Panc1 (cell line): ENCODE measurements at regions not wholly inside any gene's neighbourhood (a gene's known extent, or its start where the extent isn't known, plus 50 kb on each side); places are given as distances from the start of the nearest gene placed in this dataset.

Source experiments
- ATAC-seq: fragments of 200-7000 bp; cut with Tn5 transposase; 2 replicates; pipeline ENCODE4 v1.9.1; 2020; ENCODE audit warnings: mild to moderate bottlenecking, moderate library complexity
- BruUV-seq: library from RNA; stranded (reverse); fragments of 400-500 nt; replicated peaks from 2 replicates; lab custom pipeline; 2021; lab: Mats Ljungman, UMichigan
- CTCF ChIA-PET: fragments of 300-600 bp; sonication (Branson Sonifier 250); formaldehyde crosslinking; loops from one replicate; lab custom pipeline; 2022; ENCODE audit warnings: antibody characterized with exemption; lab: Charles Lee
- POLR2A ChIA-PET: fragments of 300-600 bp; sonication (Branson Sonifier 250); formaldehyde crosslinking; loops from one replicate; lab custom pipeline; 2022; ENCODE audit warnings: antibody characterized with exemption; lab: Charles Lee
- DNase-seq: peaks from one replicate; pipeline ENCODE4 v3.0.0-alpha.2; 2010; ENCODE audit warnings: low read depth, low spot score
- H3K27ac ChIP-seq: 2 replicates; pipeline ENCODE4 v1.5.1; 2011; ENCODE audit warnings: mild to moderate bottlenecking, low read length, inconsistent platforms
- H3K27me3 ChIP-seq: fragments of 200-500 bp; sonication (Bioruptor generic); 2 replicates; pipeline ENCODE4 v1.6.0; 2014; ENCODE audit warnings: low read length, inconsistent platforms; ENCODE audit not compliant: control insufficient read depth, insufficient read depth
- H3K36me3 ChIP-seq: fragments of 200-500 bp; sonication (Bioruptor generic); 2 replicates; pipeline ENCODE4 v1.5.1; 2014; ENCODE audit warnings: inconsistent platforms, mild to moderate bottlenecking, low read length, moderate library complexity; ENCODE audit not compliant: control insufficient read depth, insufficient read depth
- H3K4me1 ChIP-seq: 2 replicates; pipeline ENCODE4 v1.5.1; 2011; ENCODE audit warnings: inconsistent platforms, mild to moderate bottlenecking, low read length, moderate library complexity; ENCODE audit not compliant: control insufficient read depth, insufficient read depth
- H3K4me3 ChIP-seq, 2 experiments: 2 replicates each; pipeline ENCODE4 v1.5.1; 2011 to 2012; ENCODE audit warnings: low read depth in 2 of 2, low read length in 2 of 2, mild to moderate bottlenecking in 2 of 2, inconsistent platforms in 1 of 2, moderate library complexity in 1 of 2
- H3K9me3 ChIP-seq: fragments of 200-500 bp; sonication (Bioruptor generic); 2 replicates; pipeline ENCODE4 v1.5.1; 2014; ENCODE audit warnings: low read depth, mild to moderate bottlenecking, inconsistent platforms, low read length, moderate library complexity; ENCODE audit not compliant: control insufficient read depth, insufficient read depth
- POLR2AphosphoS5 ChIP-seq: IDR thresholded peaks from 2 replicates; pipeline ENCODE4 v1.6.1; 2012; ENCODE audit warnings: mild to moderate bottlenecking, low read depth, low read length, moderate library complexity
- SIN3A ChIP-seq: IDR thresholded peaks from 2 replicates; pipeline ENCODE4 v1.6.1; 2012; ENCODE audit warnings: low read depth, mild to moderate bottlenecking, low read length, moderate library complexity, borderline replicate concordance; ENCODE audit not compliant: insufficient read depth
- TCF7L2 ChIP-seq: IDR thresholded peaks from 2 replicates; pipeline ENCODE4 v1.6.1; 2011; ENCODE audit warnings: mild to moderate bottlenecking, low read depth, low read length, inconsistent platforms
- in situ Hi-C: cut with HindIII; loops from 2 replicates; pipeline ENCODE4 v1.10.0; 2016; ENCODE audit warnings: low sequenced_read_pairs, low pct_unique_long_range_greater_than_20kb
- intact Hi-C: fragments of 100-400 bp; cut with micrococcal nuclease; formaldehyde crosslinking; loops from one replicate; pipeline ENCODE4 v1.10.0; 2022; ENCODE audit not compliant: unreplicated experiment
- TF ChIP-seq, protein P1 (sequence below): fragments of 450-650 bp; IDR thresholded peaks from 2 replicates; pipeline ENCODE4 v1.5.1; 2017; ENCODE audit warnings: mild to moderate bottlenecking
- TF ChIP-seq, protein P2 (sequence below), 2 experiments: IDR thresholded peaks; 2 replicates each; pipeline ENCODE4 v1.6.1; 2011 to 2012; ENCODE audit warnings: low read depth in 2 of 2, control low read depth in 1 of 2, low read length in 1 of 2, mild to moderate bottlenecking in 1 of 2, moderate library complexity in 1 of 2; ENCODE audit not compliant: insufficient read depth in 1 of 2

DNA sequence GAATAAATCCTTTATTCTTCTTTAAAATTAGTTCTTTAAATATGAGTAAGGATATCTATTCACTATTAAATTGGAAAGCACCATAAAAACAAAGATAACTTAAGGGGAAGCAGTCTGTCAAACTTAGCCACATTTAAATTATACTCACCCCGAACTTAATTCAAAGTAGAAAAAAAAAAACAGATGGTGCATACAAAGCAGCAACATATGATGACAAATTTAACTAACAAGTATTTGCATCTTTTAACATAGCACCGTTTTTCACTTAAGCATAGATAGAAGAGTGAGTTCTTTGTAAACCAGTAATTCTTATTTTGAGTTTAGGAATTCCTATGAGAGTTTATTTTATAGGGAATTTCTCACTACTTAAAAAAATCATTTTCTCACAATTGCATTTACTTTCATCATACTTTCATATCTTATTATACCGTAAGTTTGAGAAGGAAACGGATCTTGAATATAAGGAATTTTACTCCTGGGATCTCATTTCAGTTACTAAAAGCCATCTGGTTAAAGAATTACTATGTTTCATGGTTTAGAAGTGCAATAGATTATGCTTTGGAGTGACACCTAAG, 828.2 kb upstream of the MAP3K7 start:
- DNase-seq (no peak), ATAC-seq (no peak)
- POLR2A ChIA-PET = no interaction called here
- intact Hi-C loops (no loop called here), in situ Hi-C loops (no loop called here)
- TF ChIP-seq TCF7L2 (no peak), SIN3A (no peak), POLR2AphosphoS5 (no peak)
- TF ChIP-seq, protein P1, sequence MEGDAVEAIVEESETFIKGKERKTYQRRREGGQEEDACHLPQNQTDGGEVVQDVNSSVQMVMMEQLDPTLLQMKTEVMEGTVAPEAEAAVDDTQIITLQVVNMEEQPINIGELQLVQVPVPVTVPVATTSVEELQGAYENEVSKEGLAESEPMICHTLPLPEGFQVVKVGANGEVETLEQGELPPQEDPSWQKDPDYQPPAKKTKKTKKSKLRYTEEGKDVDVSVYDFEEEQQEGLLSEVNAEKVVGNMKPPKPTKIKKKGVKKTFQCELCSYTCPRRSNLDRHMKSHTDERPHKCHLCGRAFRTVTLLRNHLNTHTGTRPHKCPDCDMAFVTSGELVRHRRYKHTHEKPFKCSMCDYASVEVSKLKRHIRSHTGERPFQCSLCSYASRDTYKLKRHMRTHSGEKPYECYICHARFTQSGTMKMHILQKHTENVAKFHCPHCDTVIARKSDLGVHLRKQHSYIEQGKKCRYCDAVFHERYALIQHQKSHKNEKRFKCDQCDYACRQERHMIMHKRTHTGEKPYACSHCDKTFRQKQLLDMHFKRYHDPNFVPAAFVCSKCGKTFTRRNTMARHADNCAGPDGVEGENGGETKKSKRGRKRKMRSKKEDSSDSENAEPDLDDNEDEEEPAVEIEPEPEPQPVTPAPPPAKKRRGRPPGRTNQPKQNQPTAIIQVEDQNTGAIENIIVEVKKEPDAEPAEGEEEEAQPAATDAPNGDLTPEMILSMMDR = no peak
- TF ChIP-seq, protein P2, sequence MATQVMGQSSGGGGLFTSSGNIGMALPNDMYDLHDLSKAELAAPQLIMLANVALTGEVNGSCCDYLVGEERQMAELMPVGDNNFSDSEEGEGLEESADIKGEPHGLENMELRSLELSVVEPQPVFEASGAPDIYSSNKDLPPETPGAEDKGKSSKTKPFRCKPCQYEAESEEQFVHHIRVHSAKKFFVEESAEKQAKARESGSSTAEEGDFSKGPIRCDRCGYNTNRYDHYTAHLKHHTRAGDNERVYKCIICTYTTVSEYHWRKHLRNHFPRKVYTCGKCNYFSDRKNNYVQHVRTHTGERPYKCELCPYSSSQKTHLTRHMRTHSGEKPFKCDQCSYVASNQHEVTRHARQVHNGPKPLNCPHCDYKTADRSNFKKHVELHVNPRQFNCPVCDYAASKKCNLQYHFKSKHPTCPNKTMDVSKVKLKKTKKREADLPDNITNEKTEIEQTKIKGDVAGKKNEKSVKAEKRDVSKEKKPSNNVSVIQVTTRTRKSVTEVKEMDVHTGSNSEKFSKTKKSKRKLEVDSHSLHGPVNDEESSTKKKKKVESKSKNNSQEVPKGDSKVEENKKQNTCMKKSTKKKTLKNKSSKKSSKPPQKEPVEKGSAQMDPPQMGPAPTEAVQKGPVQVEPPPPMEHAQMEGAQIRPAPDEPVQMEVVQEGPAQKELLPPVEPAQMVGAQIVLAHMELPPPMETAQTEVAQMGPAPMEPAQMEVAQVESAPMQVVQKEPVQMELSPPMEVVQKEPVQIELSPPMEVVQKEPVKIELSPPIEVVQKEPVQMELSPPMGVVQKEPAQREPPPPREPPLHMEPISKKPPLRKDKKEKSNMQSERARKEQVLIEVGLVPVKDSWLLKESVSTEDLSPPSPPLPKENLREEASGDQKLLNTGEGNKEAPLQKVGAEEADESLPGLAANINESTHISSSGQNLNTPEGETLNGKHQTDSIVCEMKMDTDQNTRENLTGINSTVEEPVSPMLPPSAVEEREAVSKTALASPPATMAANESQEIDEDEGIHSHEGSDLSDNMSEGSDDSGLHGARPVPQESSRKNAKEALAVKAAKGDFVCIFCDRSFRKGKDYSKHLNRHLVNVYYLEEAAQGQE (IDR thresholded peaks at IDR 0.05; ENCODE audit: insufficient read depth in 1 of 2, low read depth in 2 of 2, low read length in 1 of 2) = no peak
- CTCF ChIA-PET = no interaction called here
- no peaks in the 10 kb centered on the region for H3K9me3 ChIP-seq
- no TSS peak for BruUV-seq
- H3K4me3 ChIP-seq = no peak overlapping the region
- H3K27ac ChIP-seq = no peak overlapping the region
- H3K27me3 ChIP-seq = no peaks in the 10 kb centered on the region
- H3K4me1 ChIP-seq = no peaks in the 10 kb centered on the region
- H3K36me3 ChIP-seq = no peaks in the 10 kb centered on the region

DNA sequence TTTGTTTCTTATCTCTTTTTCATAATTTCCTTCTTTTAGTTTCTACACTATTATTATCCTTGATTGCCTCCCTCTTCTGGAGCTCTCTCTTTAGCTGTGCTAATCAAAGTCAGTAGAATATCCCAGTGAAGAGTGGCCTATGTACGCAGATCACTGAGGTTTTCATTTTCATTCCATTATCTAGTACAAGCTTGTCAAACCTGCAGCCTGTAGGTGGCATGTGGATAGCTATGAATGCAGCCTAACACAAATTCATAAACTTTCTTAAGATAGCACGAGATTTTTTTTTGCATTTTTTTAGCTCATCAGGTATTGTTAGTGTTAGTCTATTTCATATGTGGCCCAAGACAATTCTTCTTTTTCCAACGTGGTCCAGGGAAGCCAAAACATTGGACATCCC, 825.7 kb upstream of the MAP3K7 start:
- Histone ChIP-seq H3K27ac (no peak overlapping the region), H3K9me3 (no peaks in the 10 kb centered on the region), H3K36me3 (no peaks in the 10 kb centered on the region), H3K27me3 (no peaks in the 10 kb centered on the region), H3K4me3 (no peak overlapping the region), H3K4me1 (no peaks in the 10 kb centered on the region)
- TF ChIP-seq, protein P2 (IDR thresholded peaks at IDR 0.05; ENCODE audit: insufficient read depth in 1 of 2, low read depth in 2 of 2, low read length in 1 of 2) = no peak
- TF ChIP-seq, protein P1 = no peak
- no peak for TF ChIP-seq SIN3A
- TF ChIP-seq POLR2AphosphoS5 = no peak
- TF ChIP-seq TCF7L2 = no peak
- CTCF ChIA-PET = no interaction called here
- DNase-seq (no peak), ATAC-seq (no peak)
- intact Hi-C loops = no loop called here
- BruUV-seq = no TSS peak
- in situ Hi-C loops = no loop called here
- POLR2A ChIA-PET = interaction anchor here (0.6 kb wide), 1 partner anchor 21 kb away, joined by 11 read pairs; no protein-coding TSS in a partner anchor
